ENCODE measurements at regions not wholly inside any gene's neighbourhood (a gene's known extent, or its start where the extent isn't known, plus 50 kb on each side); places are given as distances from the start of the nearest gene placed in this dataset.

DNA sequence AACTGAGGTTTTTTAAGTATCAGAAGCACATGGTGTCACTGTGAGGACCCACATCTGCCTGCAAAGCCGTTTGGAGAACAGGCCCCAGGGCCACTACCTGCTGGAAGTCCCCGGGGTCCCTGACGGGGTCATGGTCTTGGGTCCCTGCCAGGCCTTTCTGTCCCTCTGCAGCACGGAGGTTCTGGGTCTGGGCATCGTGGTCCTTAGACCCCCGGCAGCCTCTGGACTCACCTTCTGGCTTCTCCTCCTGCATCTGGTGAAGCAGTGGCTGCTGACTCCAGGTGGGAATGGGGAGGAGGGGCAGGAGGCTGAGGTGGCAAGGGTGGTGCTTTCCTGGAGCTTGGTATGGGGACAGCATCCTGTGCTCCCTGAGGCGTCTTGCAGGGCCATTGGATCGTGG, 198.6 kb downstream of the TEX29 start:
- no peak for DNase-seq

DNA sequence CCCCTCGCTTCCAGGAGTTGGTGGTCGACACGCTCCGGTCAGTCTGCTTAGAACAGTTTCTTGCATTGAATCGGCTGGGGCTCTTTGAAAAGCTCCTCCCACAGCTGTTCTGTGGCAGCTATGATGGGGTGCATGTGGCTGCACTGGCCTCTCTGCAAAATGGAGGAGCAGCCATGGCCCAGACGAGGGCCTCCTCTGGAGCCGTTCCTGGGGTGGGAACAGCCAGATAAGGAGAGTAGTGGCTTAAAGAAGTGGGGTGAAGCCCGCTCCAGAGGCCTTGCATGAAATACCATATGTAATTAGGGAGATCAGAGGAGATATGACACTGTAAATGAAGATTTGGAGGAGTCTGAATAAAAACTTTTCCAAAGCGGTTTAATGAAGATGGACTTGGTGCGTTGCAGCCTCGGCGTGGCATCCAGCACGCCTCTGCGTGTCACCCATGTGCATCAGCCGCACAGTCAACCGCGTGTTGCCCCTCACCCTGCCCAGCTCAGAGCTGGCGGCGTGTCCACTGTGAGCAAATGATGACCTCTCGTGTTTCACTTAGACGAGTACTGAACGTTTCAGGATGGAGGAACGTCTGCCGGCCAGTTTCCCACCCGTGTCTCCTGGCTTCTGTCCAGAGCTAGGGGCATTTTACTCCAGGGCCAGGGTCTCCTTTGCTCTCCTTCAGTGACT, 199.2 kb downstream of the TEX29 start:
- DNase-seq, result no peak

DNA sequence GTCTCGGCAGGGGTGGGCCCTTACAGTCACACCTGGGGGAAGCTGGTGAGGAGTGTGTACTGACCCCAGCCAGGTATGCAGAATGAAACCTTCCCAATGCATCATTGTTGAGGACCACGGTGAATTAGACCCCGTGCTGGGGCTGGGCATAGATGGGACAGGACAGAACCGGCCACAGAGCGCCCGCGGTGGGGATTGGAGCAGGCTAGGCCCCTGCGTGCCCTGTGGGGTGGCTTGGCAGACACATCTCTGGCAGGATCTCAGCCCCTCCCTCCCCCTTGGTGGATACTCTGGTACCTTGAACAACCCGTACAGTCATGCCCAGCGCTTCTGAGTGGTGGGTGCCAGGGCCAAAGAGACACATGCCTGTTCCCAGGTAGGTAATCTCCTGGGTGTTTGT, 200.6 kb downstream of the TEX29 start:
- no peak for DNase-seq

DNA sequence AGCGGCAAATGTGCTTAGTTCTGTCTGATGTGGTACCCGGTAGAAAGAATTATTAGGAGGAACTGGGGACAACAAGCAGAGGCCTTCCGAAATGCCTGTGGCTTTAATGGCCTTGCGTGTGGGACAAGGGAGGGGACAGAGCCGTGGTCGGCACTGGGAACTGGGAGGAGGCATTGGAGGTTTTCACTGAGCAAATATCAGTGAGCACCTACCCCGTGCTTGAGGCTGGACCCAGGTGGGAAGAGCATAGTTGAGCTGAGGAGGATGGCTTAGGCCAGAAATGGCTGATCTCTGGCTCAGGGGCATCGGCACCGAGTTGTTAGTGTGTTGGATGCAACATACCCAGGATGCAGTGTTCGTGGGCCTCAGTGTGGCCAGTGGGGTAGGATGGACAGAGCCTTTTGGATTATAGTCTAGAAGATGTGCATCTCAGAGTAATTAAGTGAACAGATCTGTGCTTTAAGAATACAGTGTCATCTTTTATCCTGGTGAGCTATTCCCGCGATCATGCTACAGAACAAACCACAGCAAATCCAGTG, 201.3 kb downstream of the TEX29 start:
- no peak for DNase-seq

DNA sequence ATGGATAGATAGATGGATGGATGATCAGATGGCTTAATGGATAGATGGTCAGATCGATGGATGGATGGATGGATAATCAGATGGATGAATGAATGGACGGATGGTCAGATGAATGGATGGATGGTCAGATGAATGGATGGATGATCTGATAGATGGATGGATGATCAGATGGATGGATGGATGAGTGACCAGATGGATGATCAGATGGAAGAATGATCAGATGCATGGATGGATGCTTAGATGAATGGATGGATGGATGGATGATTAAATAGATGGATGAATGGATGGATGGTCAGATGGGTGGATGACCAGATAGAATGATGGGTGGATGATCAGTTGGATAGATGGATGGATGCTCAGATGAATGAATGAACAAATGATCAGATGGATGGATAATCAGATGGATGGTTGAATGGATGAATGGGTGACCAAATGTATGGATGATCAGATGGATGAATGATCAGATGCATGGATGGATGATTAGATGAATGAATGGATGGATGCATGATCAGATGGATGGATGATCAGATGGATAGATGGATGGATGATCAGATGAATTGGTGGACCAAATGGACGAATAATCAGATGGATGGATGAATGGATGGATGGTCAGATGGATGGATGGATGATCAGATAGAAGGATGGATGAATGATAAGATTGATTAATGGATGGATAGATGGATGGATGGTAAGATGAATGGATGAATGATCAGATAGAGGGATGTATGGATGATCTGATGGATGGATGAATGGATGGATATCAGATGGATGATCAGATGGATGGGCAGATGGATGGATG, 205.1 kb downstream of the TEX29 start:
- DNase-seq, result no peak

DNA sequence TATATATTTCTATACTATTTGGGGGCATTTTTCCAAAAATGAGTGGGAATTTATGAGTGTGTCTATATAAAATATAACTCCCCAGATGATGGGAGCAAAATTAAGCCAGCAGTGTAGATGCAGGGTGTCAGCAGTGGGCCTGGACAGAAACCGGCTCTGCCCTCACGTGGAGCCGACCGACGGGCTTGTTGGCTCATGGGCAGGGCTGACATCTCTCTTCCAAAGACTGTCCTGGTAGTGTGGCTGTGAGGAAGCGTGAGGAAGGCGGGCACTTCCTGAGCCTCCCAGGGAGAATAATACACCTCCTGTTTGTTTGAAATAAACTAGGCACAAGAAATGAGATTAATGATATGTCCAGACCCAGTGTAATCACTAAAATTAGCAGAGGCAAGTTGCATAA, 206.5 kb downstream of the TEX29 start:
- DNase-seq, result no peak

DNA sequence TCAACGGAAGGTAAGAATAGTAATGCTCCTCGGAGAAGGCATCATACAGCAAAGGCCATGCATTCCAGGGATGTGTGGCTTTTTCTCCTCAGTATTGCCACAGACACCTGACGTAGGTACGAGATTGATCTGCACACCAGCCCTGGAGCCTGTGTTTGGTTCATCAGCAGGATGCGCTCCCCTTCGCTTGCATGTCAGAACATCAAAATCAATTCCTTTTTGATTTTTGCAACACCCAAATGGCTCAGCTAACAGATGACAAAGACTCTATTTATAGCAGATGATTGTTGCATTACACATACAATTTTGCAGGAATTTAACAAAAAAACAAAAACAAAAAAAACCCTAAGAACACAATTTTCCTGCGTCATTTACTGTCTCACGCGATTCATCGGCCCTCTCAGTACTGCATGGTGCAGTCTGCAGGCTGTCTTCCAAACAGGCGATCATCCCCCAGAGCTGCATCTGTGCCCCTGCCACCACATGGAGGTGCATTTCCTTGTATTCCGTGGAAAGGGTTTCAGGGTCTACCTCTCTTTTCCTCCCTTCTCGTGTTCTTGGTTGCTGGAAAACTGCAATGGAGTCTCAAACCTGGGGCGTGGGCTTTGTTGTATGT, 207.3 kb downstream of the TEX29 start:
- no peak for DNase-seq

DNA sequence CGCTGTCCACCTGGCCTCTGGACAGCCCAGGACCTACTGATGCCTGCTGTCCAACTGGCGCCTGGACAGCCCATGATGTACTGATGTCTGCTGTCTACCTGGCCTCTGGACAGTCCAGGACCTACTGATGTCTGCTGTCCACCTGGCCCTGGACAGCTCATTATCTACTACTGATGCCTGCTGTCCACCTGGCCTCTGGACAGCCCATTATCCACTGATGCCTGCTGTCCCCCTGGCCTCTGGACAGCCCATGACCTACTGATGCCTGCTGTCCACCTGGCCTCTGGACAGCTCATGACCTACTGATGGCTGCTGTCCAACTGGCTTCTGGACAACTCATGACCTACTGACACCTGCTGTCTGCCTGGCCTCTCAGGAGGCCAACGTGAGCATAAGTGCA, 208.1 kb downstream of the TEX29 start:
- DNase-seq, result no peak

DNA sequence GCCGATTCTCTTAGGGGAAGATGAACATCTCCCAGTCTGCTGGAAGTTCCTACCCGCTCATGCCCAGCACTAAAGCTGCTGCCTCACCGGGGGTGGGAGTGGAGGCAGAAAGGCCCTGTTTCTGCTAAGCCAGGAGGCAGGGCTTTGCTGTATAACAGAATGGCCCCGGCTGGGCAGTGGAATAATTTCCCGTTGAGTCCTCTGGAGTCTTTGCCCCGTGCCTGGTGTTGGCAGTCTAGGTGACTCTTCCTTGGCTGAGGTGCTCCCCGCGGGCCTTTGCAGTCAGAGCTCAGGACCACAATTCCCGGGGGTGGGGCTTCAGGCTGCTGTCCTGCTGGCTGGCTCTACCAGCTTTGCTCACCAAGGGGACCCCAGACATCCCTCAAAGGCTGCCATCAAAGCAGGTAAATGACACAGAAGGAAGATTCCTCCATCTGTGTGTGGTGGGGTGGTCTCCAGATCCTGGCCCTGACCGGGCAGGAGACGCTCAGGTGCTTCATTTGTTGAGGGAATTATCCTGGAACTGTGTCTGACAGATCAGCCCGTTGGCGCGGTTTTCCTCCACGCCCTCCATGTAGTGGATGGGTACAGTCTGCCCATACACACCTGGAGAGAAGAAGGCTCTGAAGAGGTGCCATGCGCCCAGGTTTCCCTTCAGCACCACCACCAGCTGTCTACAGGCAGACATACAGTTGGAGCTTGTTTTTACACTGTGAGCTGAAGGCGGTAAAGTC, 209.9 kb downstream of the TEX29 start:
- DNase-seq, result no peak

DNA sequence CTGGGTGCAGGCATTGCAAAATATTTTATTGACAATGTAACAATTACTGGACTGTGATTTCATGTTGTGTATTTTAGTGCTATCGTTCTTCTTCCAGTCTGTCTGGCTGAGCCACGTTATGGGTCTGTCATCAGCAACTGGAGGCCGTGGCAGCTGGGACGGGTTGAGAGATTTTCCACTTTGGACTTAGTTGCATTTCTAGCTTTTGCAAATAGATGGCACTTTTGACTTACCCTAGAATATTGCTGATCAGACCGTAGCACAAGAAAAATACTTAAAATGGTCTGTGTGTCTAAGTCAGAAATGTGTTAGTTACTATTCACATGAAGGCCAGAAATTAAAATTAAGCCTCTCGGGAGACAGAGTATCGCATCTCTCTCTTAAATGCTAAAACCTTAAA, 211.1 kb downstream of the TEX29 start:
- no peak for DNase-seq

DNA sequence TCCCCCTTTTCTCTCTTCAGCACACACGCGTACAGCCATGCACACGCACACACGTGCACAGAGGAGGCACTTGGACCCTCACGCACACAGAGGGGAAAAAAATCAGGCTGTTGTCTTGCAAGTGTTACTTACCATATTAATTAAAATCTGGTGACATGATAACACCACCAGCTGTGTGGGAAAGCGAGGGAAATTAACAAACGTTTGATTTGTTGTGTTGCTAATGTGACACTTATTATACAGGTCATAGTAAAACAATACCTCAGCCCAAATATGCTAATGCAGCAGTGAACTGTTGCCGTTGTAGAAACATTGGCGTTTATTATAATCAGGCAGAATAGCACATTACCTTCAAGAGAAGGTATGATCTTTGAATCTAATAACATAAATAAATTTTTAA, 211.7 kb downstream of the TEX29 start:
- DNase-seq, result no peak

DNA sequence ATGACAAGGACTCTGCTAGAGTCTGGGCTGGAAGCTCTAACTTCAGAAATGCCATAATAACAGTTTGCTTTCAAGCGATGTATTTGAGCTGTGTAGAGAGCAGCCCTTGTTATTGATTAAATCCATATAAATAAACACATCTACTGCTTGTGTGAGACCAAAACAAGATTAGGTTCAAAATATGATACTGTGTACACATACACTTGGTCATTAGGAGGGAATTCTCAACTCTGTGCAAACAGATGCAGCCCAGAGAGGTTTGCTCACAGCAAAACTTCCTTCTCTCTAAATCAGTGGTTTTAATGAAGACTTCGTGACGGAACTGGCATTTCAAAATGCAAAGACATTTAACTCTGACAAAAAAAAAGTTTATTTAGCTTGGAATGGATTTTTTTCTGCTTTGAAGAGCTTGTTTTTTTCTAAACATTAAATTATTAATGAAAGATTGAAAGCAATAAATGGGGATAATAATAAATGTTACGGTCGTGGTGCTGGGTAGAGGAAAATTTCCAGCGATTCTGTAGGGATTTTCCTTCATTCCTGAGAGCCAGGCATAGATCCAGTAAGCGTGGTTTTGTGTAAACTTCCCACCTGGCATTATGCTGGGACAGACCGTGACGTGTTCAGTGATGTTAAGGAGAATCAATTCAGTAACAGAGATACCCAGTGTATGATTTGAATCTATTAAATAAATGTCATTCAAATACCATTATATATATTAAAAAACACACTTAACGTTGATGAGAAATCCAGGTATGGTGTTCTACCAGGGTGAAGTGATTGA, 213.7 kb downstream of the TEX29 start:
- peak; percentile 72 for DNase-seq

DNA sequence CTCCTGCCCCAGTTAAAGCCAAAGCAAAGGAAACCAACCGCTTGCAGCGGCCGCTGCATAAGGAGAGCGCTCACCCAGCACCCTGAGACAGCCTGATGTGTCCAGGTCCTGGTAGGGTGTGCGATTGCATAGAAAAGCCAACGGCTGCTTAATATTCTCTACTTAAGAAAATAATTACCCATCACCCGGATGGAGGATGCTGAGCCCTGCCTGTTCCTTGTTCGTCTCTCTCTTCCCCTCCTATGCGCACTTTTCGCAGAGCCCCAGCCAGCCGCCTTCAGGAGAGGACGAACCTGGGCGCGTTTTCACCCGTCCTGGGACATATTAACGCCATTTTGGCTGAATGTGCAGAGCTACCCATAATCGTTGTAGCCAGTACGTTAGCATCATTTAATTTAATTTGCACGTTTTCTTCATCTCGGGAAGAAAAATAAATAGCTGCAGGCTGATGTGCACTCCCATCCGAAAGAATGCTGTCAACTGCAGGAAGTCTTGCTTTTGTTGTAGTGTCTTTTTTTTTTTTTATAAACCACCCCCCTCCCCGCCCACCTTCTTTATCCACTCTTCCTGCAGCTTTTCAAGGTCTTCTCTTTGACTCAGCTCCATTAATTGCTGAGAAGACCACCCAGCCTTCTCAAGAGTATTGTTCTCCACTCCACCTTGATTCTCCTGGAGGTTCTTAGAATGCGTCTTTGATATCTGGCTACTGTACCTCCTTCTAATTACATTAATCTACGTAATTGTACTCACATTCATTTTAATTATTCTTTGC, 214.5 kb downstream of the TEX29 start:
- DNase-seq, result no peak

DNA sequence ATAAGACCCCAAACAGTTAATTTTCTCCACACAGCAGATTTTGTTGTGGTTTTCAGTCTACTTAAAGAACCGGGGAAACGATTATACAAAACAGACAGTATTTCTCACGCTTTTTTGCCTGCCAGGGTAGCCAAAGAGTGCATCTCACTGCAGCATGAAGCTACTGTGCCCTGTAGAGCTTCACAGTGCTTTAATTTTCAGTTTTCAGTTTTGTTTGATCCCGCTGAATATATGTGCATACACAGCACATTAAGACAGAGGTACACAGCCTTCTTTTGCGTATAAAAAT, 215.0 kb downstream of the TEX29 start:
- no peak for DNase-seq

DNA sequence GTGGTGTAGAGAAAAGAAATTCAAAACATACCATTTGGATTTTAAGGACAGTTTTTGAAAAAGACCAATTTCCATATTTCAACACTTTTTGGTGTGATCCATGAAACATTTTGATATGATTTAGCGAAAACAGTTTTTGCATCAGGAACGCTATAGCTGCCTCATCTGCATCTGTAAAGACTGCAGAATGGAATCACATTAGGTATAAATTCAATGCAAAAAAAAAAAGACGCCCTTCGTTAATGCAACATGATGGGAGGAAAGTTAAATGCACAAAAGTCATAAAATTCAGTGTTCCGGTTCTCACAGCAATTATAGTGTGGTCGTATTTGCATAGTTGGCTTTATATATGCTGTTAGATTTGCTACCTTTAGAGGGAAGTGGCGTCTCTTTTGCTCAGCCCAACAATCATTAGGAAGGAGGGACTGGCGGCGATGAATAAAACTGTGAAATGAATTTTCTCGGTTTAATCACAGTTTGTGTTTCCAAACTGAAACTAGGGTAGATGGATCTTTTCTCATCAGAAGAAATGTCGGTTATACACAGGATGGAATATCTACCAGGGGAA, 215.7 kb downstream of the TEX29 start:
- DNase-seq, result no peak

DNA sequence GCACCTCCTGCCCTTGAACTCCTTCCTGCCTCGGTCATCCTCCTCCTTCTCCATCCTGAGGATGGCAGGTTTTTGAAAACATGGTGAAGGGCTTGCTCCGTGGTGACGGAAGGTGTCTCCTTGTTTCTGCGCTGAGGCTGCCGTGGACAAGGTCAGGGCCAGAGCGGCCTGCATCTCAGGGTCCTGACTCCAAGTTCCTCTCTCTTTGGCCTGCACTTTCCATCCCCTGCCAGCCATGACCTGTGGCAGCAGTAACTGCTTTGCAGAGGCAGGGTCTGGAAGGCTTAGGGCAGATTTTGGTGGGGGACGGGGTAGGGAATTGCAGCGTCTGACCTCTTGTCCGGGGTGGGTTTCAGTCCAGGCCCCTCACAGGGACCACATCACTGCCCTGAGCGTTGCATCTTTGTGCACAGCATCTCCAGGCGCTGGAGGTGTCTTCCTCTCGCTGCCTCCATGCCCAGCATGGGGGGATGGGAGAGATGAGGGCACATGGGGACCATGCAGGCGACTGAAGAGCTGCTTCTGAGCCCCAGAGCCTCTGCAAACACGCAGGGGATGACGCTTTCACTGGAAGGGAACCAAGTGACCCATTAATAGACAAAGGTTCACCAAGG, 216.8 kb downstream of the TEX29 start:
- no peak for DNase-seq

DNA sequence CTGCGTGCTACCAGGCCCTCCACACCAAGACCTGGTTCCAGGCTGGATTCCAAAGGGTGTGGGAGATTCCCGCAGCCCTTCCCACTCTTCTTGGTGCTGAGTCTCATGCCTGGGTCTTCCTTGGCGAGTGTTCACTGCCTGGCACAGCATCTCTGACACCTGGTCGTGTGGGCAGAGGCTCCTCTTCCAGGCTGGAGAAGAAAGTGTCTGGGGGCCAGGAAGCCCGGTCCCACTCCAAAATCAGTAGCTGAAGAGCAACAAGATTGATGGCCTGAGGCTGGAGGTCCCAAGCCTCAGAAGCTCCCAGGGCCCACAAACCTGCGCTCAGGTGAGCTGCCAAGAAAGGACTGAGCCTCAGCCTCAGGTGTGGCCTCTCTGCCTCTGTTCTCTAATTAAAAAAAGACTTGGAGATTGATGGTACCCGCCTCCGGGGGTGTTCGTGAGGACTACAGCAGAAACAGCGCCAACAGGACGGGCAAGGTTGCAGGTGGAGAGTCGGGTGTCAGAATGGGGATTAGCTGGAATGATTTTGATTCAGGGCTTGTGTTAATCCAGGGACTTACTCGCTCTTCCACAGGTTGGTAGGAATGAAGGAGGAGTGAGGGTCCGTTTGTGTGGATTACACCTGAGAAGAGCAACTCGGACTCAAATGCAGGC, 217.5 kb downstream of the TEX29 start:
- no peak for DNase-seq

DNA sequence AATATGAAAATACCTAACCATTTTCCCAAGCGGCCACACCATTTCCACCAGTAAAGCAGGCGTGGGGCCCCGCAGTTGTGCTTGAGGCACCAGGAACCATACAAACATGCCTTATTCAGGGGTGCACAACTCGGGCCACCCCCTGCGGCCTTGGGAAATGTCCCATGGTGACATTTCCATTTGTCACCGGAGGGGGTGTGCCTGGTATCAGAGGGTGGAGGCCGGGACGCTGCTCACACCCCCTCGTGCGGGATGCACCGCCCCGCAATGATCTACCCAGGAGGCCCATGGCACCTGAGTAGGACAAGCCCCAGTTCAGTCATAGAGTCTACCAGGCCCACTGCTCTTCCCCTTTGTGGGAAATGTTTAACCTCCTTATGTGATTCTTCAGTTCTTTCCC, 218.8 kb downstream of the TEX29 start:
- no peak for DNase-seq

DNA sequence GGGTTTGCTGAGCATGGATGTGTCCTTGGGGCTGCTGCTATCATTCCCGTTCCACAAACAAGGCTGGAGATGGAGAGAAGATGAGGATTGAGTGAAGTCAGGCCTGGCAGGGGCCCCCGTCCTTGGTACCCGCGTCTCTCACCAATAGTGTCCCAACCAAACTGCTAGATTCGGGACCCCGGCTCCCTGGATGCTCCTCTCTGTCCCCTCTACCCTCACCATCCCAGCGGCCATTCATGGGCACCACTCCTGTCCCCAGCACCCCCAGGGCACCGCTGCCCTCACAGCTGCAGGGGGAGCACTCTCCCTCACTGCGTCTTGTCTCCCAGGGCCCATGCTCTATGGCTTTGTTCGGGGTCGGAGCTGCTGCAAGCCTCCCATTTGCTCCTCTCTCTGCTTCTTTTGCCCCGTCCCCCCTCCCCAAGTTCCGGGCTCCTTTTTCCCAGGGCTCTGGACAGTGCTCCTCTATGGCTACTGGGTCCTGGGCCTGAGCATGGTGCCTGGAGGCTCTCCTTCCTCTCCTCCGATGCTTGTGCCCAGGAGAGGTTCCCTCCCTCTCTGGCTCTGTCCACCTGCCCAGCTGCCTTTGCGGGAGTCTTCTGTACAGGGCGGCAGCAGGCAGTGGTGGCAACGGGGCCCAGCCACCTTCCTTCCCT, 219.5 kb downstream of the TEX29 start:
- no peak for DNase-seq

DNA sequence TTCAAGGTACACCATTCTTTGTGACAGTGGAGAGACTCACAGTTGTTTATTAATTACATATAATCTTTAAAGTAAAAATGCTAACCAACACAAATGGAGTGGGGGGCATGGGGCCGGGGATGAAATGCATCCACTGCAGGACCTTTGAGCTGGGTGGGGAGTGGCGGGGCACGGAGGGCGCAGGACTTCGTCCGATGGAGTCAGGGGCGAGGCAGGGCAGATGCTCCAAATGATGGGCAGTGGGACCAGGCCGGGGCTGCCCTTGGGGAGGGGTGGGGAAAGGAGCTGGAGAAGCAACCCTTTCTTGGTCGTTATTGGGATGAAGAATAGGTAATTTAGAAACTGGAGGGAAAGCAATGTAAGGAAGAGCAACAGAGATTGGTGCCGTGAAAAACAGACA, 220.0 kb downstream of the TEX29 start:
- DNase-seq, result no peak
